ENCODE measurements at regions not wholly inside any gene's neighbourhood (a gene's known extent, or its start where the extent isn't known, plus 50 kb on each side); places are given as distances from the start of the nearest gene placed in this dataset.
"Not testable (repeated sequence)": the region's sequence is repeated elsewhere in the genome, so short reads cannot be mapped to it uniquely, and the experiment has no call there.

- not testable (repeated sequence) for DNase-seq
Measured at GRCh38 chr1:86633306-86633838, 71.0 kb upstream of the SH3GLB1 start.

GRCh38 chr1:86633921-86634320 lies 70.5 kb upstream of the SH3GLB1 start:
- no peak for DNase-seq

GRCh38 chr1:86636898-86637297 lies 67.5 kb upstream of the SH3GLB1 start:
- DNase-seq, result no peak

DNA sequence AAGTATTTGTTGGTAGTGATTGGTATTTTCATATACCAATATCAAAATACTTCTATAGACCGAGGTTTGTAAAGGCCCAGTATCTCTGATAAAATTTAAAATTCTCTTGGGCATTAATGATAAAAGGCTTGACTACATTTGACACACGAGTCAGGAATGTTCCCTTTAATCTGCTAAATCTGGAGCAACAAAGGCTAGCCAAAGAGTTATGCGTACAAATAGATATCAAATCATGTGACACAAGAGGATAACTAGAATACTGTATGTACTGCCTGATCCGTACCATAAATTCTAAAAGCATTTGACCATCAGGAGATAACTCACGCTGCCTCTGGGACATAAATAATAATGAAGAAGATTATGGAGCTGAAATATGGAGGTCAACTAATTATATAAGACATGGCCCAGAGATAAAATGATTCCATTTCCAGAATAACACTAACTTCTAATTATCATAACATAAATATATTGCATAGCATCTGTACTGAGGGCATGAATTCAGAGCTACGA lies 64.2 kb upstream of the SH3GLB1 start:
- no peak for DNase-seq

GRCh38 chr1:86641318-86641717 lies 63.1 kb upstream of the SH3GLB1 start:
- DNase-seq, result no peak

GRCh38 chr1:86644655-86645054 lies 59.7 kb upstream of the SH3GLB1 start:
- DNase-seq, result not testable (repeated sequence)

GRCh38 chr1:86645851-86646250 lies 58.5 kb upstream of the SH3GLB1 start:
- DNase-seq, result no peak

GRCh38 chr1:86646256-86646655 lies 58.1 kb upstream of the SH3GLB1 start:
- no peak for DNase-seq

GRCh38 chr1:86648255-86648654 lies 56.1 kb upstream of the SH3GLB1 start:
- DNase-seq, result peak; percentile 24

DNA sequence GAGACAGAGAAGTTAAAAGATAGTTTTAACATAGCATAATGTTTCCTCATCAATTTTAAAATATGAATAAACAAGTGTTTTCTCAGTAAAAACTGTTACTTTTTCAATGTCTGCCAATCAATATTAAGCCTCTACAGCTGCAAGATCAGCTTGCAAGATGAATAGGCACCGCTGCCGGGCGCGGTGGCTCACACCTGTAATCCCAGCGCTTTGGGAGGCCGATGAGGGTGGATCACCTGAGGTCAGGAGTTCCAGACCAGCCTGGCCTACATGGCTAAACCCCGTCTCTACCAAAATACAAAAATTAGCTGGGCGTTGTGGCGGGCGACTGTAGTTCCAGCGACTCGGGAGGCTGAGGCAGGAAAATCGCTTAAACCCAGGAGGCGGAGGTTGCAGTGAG lies 54.8 kb upstream of the SH3GLB1 start:
- DNase-seq, result no peak

DNA sequence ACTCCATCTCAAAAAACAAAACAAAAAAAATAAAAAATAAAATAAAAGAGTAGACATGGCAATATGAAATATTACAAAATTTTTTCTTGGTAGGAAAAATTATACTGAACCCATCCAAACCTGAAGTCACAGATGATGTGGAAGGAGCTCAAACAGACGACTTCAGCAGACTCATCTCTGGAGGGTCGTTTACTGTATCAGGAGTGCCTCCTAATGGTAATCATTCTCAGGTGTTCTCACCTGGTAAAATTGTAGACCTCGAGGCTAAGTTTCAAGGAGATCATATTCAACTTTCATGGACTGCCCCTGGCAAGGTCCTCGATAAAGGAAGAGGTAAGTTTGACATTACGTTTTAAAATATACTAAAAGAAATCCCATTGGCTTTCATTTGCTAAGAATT lies 54.3 kb upstream of the SH3GLB1 start:
- no peak for DNase-seq

All from NCI-H2107 (cell line).